Left lung (tissue), 4 donors: ENCODE measurements at regions not wholly inside any gene's neighbourhood (a gene's known extent, or its start where the extent isn't known, plus 50 kb on each side); places are given as distances from the start of the nearest gene placed in this dataset.

Experiments used
- ATAC-seq: fragments of 200-7000 bp; cut with Tn5 transposase; one replicate; pipeline ENCODE4 v1.9.1; 2020; ENCODE audit warnings: moderate library complexity
- DNase-seq, 4 donors: peaks; one replicate each; pipeline ENCODE4 v3.0.0-alpha.2; 2013 to 2020
- H3K27ac ChIP-seq, 2 donors: fragments of 200-600 bp; sonication (generic) in 1 of 2; one replicate each; pipeline versions ENCODE4 v1.5.0 to v1.8.0; 2020 to 2021
- H3K27me3 ChIP-seq, 2 donors: fragments of 200-600 bp; sonication (generic) in 1 of 2; one replicate each; pipeline versions ENCODE4 v1.5.0 to v1.8.0; 2020 to 2021
- H3K36me3 ChIP-seq, 2 donors: fragments of 200-600 bp; sonication (generic) in 1 of 2; one replicate each; pipeline versions ENCODE4 v1.5.0 to v1.8.0; 2020 to 2021
- H3K4me1 ChIP-seq, 2 donors: fragments of 200-600 bp; one replicate each; pipeline ENCODE4 v1.8.0; 2021
- H3K4me3 ChIP-seq, 2 donors: fragments of 200-600 bp; sonication (generic) in 1 of 2; one replicate each; pipeline versions ENCODE4 v1.5.0 to v1.8.0; 2020 to 2021; ENCODE audit warnings: mild to moderate bottlenecking in 1 of 2
- H3K9me3 ChIP-seq, 2 donors: fragments of 200-600 bp; sonication (generic) in 1 of 2; one replicate each; pipeline versions ENCODE4 v1.5.0 to v1.8.0; 2020 to 2021
- intact Hi-C, 2 donors: fragments of 100-400 bp; cut with DNase I; formaldehyde crosslinking; loops; one replicate each; pipeline versions ENCODE4 v1.11.2 to v1.14.2; 2022
- TF ChIP-seq, protein P1 (sequence below), 2 donors: fragments of 200-600 bp; sonication (generic) in 1 of 2; IDR thresholded peaks; one replicate each; pipeline versions ENCODE4 v1.5.0 to v1.8.0; 2021; ENCODE audit warnings: antibody characterized with exemption in 2 of 2
- donor health status: DM: no; HTN: yes; CAD: no.
- donor health status: DM: no; HTN: no; CAD: no.

DNA sequence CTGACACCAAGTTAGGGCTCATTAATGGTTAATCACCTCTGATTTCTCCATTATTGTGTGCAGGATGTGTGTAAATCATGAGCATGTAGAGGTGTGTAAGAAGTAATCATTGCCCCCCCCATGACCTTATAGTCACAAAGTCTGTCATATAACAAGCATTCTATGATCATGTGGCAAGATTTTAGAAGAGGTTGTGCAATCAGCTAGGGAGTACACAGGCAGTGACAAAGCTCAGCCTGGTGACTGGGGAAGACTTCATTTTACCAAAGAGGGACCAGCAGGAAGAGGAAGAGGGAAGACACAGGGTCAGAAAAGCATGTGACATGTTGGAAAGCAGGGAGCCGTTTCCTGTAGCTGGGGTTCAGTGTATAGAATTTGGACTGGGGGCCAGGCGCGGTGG is 176.5 kb upstream of the LARGE1 start:
- H3K4me1 ChIP-seq, result no peaks in the 10 kb centered on the region
- H3K36me3 ChIP-seq, result no peaks in the 10 kb centered on the region
- H3K27me3 ChIP-seq, result no peaks in the 10 kb centered on the region
- DNase-seq, result no peak
- no peak overlapping the region for H3K27ac ChIP-seq
- TF ChIP-seq, protein P1, sequence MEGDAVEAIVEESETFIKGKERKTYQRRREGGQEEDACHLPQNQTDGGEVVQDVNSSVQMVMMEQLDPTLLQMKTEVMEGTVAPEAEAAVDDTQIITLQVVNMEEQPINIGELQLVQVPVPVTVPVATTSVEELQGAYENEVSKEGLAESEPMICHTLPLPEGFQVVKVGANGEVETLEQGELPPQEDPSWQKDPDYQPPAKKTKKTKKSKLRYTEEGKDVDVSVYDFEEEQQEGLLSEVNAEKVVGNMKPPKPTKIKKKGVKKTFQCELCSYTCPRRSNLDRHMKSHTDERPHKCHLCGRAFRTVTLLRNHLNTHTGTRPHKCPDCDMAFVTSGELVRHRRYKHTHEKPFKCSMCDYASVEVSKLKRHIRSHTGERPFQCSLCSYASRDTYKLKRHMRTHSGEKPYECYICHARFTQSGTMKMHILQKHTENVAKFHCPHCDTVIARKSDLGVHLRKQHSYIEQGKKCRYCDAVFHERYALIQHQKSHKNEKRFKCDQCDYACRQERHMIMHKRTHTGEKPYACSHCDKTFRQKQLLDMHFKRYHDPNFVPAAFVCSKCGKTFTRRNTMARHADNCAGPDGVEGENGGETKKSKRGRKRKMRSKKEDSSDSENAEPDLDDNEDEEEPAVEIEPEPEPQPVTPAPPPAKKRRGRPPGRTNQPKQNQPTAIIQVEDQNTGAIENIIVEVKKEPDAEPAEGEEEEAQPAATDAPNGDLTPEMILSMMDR (IDR thresholded peaks at IDR 0.05), result no peak
- H3K4me3 ChIP-seq, result no peak overlapping the region
- intact Hi-C loops, result no loop called here
- H3K9me3 ChIP-seq, result peaks cover 0 to 3% of the 10 kb centered on the region in 2 donors
- ATAC-seq, result no peak

DNA sequence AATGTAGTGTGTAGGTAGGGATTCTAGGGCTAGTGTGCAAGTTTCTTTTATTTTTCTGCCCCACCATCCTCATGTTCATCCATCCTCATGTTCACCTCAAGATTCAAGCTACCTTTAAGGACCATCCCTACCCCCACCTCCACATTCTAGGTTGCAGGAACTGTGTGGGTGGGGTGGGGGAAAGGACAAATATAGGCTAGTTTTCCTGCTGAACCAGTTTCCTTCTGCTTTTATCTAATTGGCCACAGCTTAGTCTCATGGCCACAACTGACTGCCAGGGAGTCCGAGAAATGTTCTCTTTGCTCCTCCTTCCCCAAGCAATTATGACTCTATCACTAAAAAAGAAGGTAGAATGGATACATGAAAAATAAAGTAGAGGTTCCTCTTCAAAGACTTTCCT is 179.0 kb upstream of the LARGE1 start:
- no peaks in the 10 kb centered on the region for H3K27me3 ChIP-seq
- H3K9me3 ChIP-seq, result peaks cover 0 to 3% of the 10 kb centered on the region in 2 donors
- no peak overlapping the region for H3K4me3 ChIP-seq
- intact Hi-C loops, result no loop called here
- DNase-seq (no peak), ATAC-seq (no peak)
- H3K36me3 ChIP-seq, result no peaks in the 10 kb centered on the region
- no peaks in the 10 kb centered on the region for H3K4me1 ChIP-seq
- TF ChIP-seq, protein P1 (IDR thresholded peaks at IDR 0.05), result no peak
- no peak overlapping the region for H3K27ac ChIP-seq

DNA sequence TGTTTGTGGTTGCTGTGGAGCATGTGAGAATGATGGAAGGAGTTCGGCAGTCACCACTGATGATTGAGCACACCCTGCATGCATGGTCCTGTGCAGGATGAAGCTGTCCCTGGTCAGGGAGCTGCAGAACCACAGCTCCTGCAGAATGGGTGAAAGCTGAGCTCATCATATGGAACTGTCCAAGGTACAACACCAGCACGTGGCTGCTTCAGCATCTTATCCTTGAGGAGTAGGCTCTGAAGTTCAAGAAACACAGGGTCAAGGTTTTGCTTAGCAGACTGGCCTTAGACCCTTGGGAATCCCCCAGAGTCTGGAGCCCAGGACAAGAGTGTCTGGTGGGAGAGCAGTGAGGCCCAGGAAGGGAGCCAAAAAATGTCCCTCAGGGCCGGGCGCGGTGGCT is 182.4 kb upstream of the LARGE1 start:
- H3K27me3 ChIP-seq, result peaks cover 0 to 19% of the 10 kb centered on the region in 2 donors
- H3K36me3 ChIP-seq, result no peaks in the 10 kb centered on the region
- ATAC-seq, result no peak
- no peak overlapping the region for H3K4me3 ChIP-seq
- no peak overlapping the region for H3K27ac ChIP-seq
- H3K9me3 ChIP-seq, result peaks cover 0 to 1% of the 10 kb centered on the region in 2 donors
- DNase-seq, result peak in 1 of 4 donors; percentile 5
- TF ChIP-seq, protein P1 (IDR thresholded peaks at IDR 0.05), result no peak
- intact Hi-C loops, result loop anchor here in 1 of 2 donors (5.0 to 10.0 kb wide), 2 partner anchors 175 to 588 kb away; no protein-coding TSS in a partner anchor
- no peaks in the 10 kb centered on the region for H3K4me1 ChIP-seq

DNA sequence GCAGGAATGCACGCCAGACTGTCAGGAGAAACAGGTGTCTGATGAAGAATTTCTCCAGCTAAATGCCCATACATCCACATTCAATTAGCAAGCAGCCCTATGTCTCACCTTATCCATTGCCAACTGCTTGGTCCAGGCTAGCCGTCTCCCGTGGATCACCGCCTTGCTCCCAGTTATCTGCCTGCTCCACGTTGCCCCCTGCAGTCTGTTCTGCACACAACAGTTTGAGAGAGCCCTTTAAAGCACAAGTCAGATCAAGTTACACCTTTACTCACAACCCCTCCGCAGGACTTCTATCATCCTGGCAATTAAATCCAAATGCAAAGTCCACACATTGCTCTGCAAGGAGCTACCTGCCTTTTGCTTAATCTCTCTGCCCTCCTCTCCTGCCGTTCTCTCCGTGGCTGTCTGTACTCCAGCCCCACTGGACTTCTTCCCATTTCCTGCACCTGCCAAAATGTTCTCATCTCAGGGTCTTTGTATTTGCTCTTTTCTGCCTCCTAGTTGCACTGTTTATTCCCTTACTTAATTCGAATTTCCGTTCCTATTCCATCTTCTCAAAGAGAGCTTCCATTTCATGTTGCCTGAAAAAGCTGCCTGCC is 185.3 kb upstream of the LARGE1 start:
- Histone ChIP-seq H3K27me3 (peaks cover 0 to 19% of the 10 kb centered on the region in 2 donors), H3K27ac (no peak overlapping the region), H3K4me1 (no peaks in the 10 kb centered on the region), H3K4me3 (no peak overlapping the region), H3K36me3 (no peaks in the 10 kb centered on the region), H3K9me3 (no peaks in the 10 kb centered on the region)
- TF ChIP-seq, protein P1 (IDR thresholded peaks at IDR 0.05), result peak; percentile 51
- ATAC-seq (peak; percentile 95), DNase-seq (peak in 2 of 4 donors; percentile 35 to 43)
- intact Hi-C loops, result loop anchor here in 1 of 2 donors (10.0 kb wide), 1 partner anchor 591 kb away; no protein-coding TSS in a partner anchor

DNA sequence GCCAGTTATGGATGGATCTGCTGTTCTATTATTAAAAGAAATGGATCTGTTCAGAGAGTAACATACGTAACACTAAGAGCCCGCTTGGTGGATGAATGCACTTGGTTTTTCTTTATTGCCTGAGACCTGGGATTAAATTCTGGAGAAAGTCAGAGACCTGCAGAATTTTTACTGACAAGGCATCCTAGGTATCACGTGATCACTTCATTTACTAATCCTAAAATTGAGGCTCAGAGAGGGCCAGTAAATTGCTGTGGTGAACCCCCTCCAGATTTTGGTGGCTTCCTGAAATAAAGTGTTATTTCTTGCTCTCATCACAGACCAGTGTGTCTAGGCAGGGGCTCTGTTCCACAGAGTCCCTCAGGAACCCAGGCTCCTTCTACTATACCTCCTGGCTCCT is 187.9 kb upstream of the LARGE1 start:
- Histone ChIP-seq H3K9me3 (no peaks in the 10 kb centered on the region), H3K27me3 (peaks cover 0 to 19% of the 10 kb centered on the region in 2 donors), H3K27ac (no peak overlapping the region), H3K4me3 (no peak overlapping the region), H3K36me3 (no peaks in the 10 kb centered on the region), H3K4me1 (no peaks in the 10 kb centered on the region)
- intact Hi-C loops, result loop anchor here in 1 of 2 donors (10.0 kb wide), 1 partner anchor 593 kb away; no protein-coding TSS in a partner anchor
- DNase-seq (no peak), ATAC-seq (no peak)
- TF ChIP-seq, protein P1 (IDR thresholded peaks at IDR 0.05), result no peak
